DLD1 (cell line): ENCODE measurements at regions not wholly inside any gene's neighbourhood (a gene's known extent, or its start where the extent isn't known, plus 50 kb on each side); places are given as distances from the start of the nearest gene placed in this dataset.
"Not testable (repeated sequence)": the region's sequence is repeated elsewhere in the genome, so short reads cannot be mapped to it uniquely, and the experiment has no call there.

Source experiments
- in situ Hi-C: cut with HindIII; loops from 2 replicates; pipeline ENCODE4 v1.10.0; 2017; ENCODE audit warnings: low sequenced_read_pairs

DNA sequence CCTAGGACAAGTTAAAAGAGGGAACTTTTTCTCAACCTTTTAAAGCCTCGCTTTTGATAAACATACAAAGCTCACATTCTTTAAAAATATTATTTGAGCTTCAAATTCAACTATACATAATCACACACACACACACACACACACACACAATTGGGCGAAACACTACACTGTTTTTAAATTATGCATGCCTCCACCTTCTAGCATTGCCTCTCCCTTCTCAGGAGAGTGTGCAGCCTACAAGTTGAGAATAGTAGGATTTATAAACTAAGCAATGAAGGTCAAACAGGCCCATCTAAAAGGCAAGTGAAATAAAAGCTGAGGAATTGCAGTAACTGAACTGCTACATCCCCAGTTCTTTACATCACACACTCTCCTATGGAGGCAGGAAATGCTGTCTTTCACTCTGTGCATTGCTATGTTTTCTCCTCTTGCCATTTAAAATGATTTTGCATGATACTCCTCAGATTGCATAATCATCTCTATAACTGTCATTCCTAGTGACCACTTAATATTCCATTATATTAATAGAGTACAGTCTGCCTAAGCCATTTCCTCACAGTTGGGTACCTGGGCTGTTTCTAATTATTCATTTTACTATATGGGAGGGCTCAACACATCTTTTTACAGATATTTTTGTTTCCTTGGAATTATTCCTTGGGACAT, 92.5 kb upstream of the KCNE2 start:
- in situ Hi-C loops, result no loop called here

DNA sequence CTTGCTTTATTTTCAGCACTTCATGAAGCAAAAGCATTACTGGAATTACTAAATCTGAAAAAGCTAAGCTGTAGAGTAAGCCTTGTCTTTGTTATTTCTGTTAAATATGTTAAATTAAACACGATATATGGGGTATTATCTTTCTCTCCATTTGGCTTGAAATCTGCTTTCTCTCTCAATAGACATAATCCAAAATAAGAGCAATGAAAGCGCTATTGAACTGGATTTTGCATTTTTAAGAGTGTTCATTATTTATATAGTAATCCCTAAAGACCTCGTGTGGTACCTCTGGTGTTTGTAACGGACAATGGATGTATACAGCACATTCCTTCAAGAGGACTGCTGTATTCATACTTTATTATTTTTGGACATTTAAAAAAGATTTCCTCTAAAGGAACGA, 91.5 kb upstream of the KCNE2 start:
- in situ Hi-C loops, result no loop called here

DNA sequence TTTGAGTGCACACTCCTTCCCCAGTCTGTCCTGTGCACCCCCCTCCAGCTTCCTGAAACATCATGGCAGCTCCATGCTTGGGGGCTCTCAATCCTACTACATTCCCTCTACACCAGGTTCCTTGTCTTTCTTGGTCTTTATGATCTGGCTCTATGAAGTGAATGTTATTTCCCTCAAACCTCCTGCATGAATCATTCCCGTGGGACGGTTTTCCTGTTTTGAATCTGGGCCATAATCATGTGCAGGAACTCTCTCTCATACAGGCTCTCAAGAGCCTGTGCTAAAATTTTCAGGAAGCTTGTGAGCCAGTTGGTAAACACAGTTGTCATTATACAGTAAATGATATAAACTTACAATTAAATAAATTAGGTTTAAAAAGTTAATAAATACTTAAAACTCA, 89.8 kb upstream of the KCNE2 start:
- in situ Hi-C loops, result no loop called here

DNA sequence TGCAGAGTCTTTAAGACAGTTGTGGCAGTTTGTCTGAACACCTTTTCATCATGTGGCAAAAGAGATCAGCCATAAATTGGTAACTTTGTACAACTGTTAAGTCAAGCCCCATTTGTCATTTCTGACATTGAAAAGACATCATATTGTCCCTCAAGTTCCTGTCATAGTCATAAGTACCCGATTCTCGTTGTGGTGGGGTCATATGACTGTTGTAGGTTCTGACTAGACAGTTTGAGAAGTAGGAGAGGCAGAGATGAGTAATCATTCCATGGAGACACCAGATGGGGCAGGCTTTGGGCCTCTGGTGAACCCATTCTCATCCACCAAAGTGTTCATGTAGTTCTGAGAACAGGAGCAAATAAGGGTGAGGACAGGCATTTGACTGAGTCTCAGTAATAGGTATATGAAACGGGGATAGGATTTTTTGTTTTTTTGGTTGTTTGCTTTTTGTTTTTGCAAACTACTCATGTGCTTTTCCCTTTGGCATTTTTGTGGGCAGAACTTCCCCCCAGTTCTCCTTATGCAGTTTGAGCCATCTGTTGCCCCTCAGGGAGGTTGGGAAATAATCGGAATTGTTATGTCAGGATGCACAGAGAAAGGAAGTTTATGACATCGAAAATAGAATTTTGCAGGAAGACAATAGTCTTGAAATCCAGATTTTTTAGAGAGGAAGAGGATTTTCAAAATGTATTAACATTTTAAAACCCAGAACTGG, 86.9 kb upstream of the KCNE2 start:
- in situ Hi-C loops, result no loop called here

DNA sequence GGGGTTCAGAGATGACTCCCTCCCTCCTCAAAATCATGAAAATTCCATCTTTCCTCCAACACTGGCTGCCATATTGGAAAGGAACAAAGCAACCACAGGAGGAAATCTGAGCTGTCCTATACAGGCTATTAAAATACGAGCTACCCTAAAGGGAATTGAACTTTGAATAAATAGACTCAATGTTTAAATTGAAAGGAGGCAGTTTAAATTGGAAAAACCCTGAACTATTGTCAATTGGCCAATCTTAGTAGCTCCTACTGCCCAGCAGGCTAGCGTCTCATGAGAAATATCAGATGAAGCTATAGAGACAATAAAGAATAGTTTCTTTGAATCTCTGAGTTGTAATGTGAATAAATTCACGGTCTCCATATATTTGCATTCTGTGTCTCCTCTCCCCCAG, 85.4 kb upstream of the KCNE2 start:
- in situ Hi-C loops, result no loop called here

DNA sequence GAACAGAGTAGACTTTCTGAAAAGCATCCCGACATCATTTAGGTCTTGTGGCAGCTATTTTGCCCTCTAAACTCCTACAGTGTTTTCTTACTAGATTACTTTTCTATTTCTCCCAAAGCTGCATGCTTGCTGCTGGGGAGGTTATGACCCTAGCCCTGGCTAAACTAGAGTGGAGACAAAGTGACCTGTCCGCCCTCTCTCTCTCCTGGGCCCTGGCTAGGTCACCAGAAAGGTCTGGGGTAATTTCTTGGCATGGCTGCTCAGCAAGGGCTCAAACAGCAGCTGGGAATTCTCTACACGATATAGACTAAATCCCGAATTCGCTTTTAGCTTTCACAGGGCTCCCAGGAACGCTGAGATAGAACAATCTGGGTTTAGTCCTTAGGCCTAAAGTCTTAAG, 84.5 kb upstream of the KCNE2 start:
- in situ Hi-C loops, result no loop called here

DNA sequence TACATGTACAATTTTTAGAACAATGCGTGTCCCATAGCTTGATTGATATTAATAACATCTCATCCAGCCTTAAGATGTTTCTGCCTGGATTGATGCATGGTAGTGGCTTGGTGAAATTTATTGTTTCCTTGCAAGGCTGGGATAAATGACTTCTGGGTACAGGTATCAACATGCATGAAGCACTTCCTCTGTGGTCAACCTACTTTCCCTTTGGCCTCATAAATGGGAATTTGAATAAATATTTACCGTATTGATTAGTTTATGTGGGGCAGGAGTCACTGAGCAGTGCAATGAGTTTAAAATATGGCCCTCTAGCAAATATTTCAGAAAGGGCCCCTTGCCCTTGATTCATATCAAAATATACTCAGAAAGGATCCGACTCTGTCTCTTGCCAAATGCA, 83.9 kb upstream of the KCNE2 start:
- in situ Hi-C loops, result no loop called here

DNA sequence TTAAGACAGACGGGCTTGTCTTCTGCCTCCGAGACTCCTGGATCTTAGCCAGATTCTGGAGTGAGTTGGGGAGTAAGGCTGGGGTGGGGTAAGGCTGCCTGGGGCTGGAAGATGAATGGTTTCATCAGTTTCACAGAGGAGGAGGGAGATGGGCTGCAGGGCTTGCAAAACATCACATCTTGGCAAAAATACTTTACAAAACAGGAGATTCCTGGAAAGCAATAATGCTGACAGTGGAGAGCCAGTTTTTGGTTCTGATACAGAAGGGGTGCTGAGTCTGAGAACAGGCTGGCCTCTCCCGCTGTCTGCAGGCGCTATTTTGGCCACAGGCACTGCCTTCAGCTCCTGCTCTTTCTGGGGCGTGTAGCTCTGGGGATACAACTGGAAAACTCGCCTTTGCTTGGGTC, 83.4 kb upstream of the KCNE2 start:
- in situ Hi-C loops, result no loop called here

DNA sequence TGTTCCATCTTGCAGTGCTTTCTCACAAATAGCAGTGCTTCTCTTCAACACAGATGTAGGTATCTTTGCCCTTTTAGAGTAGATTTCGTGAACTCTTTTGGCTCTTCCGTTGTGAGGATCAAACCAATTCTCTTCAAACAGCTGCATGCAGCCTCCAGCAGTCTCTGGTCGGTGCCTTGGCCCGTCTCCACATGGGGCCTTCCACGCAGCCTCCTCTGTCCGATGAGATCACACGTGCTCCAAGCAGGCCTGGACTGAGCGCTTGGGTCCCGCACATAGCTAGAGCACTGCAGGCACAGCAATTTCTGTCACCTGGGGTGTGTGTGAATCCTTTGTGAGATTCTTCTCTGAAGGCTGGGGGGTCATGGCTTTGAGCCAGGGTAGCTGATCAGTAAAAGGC, 82.8 kb upstream of the KCNE2 start:
- in situ Hi-C loops, result no loop called here

DNA sequence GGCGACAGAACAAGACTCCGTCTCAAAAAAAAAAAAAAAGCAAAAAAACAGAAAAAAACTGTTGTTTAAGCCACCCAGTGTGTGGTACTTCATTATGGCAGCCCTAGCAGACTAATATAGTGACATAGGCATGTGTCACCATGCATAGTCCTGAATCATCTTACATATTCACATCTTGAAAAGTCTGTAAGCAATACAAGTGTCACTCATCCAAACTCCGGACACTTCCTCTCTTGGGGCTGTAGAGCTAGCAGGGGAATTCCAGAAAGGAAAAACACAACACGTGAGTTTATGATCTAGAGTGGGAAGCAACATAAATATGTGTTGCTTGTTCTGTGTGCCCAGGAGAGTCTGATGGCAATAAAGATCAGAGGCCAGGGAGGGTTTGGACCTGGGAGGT, 81.6 kb upstream of the KCNE2 start:
- in situ Hi-C loops, result no loop called here

DNA sequence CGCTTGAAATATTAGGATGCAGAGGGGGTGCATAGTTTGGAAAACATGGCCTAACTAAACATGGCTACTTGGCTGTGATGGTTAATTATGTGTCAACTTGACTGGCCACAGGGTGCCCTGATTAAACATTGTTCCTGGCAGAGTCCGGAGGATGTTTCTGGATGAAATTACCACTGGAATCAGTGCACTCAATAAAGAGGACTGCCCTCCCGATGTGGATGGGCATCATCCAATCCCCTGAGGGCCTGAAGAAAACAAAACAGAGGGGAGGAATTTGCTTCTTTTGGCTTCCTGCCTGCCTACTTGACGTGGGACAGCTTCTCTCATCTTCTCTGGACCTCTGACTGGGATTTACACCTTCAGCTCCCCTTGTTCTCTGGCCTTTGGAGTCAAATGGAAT, 79.1 kb upstream of the KCNE2 start:
- in situ Hi-C loops, result no loop called here

DNA sequence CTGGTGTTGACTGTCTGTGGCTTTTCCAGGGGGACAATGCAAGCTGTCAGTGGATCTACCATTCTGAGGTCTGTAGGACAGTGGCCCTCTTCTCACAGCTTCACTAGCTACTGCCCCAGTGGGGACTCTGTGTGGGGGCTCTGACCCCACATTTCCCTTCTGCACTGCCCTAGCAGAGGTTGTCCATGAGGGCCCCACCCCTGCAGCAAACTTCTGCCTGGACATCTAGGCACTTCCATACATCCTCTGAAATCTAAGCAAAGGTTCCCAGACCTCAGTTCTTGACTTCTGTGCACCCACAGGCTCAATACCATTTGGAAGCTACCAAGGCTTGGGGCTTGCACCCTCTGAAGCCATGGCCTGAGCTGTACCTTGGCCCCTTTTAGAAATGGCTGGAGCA, 75.8 kb upstream of the KCNE2 start:
- in situ Hi-C loops, result not testable (repeated sequence)

DNA sequence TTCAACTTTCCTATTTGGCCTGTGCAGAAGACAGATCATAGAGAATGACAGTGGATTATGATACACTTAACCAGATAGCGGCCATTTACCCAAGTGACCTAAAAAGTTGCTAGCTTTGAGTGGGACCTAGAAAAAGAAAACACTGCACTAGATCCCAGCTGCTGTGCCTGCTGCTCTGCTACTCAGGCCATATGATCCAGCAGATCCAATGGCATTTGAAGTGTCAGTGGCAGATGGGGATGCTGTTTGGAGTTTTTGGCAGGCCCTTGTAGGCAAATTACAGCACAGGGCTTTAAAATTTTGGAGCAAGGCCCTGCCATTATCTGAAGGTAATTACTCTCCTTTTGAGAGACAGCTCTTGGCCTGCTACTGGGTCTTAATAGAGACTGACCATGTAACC, 74.0 kb upstream of the KCNE2 start:
- in situ Hi-C loops, result no loop called here

DNA sequence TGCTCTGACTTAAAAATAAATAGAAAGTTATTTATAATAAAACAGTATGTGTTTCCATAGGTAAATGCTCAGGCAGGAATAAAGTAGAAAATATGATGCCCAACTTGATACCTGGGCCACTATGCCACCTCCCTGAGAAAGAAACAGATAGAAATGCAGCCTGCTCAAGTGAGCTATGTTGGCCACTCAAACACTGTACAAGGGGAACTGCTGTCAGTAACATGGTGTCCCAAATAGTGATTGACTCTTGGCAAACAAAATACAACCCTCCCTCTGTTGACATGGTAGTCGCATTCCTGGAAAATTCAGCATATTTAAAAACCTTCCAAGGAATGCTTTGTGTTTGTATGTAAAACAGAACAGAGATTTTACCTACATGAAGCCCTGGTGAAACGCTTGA, 66.9 kb upstream of the KCNE2 start:
- in situ Hi-C loops, result no loop called here

DNA sequence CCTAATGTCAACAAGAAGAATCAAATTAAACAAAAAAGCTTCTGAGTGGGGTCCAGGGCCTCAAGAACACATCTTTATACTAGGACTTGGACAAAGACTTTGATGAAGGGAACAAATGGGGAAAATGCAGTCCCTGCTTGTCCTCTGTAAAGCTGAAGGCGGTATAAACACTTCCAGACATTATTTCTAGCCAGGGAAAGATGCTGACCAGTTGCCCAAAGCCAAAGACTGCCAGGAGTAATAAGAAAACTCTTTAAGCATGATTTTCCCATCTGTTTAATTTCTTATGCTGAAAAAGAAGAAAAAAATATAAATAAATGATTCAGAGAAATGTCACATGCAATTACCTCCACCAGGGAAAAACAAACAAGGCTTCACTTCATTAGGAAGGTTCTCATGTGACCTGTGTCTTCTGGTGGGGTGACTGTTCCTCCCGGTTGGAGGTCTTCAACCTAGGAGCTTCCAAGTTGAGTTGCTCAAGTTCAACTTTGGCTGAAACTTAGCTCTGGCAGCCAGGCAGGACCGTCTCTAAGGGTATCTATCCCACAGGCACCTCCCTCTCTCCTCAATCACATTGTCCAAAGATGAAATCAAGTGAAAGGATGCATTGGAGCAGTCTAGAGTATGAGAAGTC, 65.2 kb upstream of the KCNE2 start:
- in situ Hi-C loops, result no loop called here

DNA sequence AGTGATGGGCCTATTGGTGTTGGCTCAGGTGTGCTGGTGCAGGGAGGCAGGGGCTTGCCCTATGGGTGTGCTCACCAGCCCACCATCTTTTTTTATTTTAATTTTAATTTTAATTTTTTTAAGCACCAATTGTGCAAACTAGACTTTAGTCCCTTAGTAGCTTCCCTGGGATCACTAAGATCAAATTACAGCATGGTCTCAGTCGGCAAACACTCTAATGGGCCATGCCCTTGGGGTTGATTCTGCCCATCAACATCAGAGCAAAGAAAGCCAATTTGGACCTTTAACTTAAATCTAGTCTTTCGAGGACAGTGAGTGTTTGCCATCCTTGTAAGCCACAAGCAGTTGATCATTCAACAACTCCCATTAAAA, 64.7 kb upstream of the KCNE2 start:
- in situ Hi-C loops, result no loop called here

DNA sequence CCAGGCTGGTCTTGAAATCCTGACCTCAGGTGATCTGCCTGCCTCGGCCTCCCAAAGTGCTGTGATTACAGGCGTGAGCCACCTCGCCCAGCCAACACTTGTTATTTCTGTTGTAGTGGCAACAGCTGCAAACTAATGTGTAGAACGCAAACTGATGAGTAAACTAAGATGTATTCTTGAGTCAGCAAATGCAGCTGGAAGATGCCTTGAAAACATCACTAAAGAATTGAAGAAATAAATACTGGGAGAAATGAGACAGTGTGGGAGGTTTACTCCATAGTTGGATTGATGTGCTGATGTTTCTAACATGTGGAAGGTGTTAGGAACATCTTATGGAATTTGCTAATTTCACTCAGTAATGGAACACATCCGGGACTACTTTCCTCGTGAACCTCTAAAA, 61.3 kb upstream of the KCNE2 start:
- in situ Hi-C loops, result no loop called here

DNA sequence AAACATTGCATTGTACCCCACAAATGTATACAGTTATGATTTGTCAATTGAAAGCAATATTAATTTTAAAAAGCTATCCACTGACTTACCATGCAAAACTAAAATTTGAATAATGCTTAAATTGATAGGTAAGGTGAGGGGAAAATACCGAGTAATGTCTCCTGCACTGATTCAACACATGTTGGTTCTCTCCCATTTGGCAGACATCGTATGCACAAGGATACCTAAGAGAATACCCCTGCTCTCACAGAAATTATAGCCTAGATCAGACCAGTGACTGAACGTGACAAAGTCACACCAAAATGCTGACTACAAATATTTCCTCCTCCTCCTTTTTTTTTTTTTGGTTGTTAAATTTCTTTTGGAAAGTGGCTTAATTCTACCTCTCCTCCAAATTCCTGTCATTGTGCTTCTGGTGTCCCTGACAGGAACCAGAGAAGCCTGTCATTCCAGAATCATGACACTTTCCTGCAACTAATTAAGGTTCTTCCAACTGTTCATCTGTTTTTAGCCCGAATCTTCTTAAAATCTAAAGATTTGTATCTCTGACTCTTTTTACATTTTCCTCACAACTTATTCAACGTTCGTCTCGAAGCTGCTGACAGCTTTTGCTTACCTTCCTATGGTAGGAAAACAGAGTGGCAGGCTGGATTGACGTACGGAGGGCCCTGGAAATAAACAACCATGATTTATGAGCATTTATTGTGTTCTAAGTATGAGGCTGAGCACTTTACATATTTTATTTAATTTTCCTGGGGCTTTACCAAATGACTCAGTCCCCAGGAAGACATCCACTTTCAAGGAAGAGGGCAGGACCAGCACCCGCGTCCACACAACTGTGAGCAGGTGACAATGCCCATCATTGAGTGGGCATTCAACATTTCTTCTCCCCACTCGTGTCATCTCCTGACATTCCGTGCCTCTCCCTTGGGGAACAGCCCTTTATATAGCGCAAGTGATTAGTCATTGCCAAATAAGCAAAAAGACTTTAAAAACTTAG, 57.9 kb upstream of the KCNE2 start:
- in situ Hi-C loops, result no loop called here

DNA sequence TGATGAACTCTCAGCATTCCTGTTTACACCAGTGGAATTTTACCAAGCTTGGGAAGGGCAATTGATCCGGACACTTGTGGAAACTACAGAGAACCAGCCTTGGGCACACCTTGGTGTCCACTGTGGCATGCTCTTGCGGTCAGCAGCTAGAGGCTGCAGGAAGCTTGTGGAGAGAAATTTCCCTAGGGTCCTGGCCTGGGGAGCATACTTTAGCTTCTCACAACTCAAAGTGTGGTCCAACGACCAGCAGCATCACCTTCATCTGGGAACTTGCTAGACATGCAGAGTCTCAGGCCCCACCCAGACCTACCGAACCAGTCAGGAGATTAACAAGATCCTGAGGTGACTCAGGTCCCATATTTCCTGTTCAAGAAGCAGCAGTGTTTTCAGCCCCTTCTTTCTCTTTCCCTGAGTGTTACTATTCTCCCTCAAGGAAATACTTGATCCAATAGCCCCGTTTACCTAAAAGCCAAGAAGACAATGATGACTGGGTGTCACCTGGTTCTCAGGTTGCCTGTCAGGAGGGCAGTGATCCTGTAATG, 55.7 kb upstream of the KCNE2 start:
- in situ Hi-C loops, result no loop called here

DNA sequence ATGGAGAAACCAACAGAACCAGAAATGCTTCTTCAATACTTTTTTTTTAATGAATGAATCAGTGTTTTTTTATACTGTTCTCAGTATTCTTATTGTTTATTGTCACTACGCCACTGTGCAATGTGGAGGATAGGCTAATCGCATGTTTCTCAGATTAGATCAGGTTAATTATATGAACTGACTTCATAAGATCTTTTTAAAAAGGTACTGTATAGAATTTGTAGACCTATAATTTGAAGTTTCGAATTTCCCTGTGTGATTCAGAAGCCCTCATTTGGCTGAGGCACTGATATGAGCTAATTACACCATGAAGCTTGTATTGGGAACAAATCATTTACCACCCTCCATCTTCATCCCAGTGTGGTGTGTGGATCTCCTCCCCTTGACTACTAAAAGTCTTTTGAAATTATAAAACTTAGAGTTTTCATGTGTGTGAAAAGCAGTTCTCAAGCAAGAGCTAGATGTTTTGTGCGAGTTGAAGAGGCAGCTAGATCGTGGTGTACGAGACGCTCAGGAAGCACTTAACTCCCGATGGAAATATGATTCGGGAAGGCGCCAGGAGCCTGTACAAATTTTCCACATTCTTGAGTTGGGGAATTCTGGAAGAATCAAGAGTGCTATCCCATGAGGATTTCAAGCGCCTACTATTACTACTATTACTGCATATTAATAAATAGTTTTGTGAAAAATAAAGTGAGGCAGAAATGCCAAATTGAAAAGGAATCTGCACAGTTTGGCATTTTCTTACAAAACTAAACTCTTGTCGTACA, 52.1 kb upstream of the KCNE2 start:
- in situ Hi-C loops, result no loop called here
